ENCODE measurements at regions not wholly inside any gene's neighbourhood (a gene's known extent, or its start where the extent isn't known, plus 50 kb on each side); places are given as distances from the start of the nearest gene placed in this dataset.
"Not testable (repeated sequence)": the region's sequence is repeated elsewhere in the genome, so short reads cannot be mapped to it uniquely, and the experiment has no call there.

DNA sequence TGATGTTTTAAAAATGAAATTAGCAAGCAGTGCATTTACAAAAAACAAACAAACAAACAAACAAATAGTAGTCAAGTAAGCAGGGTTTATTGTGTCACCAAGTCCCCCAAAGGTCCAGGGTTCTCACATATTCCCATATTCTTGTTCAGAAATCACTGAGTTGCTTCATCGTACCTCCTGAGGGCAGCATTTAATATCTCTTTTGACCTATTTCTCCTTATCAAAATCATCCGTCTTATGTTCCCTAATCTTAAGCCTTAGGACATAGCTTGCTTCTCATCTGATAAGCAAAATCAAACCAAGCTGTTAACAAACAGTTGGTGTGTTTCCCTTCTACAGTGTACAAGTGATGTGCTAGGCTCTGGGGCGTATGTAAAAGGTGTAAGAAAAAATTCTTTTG lies 109.5 kb upstream of the MAN2A1 start:
- no peak for DNase-seq (ENCODE audit: low read depth)

DNA sequence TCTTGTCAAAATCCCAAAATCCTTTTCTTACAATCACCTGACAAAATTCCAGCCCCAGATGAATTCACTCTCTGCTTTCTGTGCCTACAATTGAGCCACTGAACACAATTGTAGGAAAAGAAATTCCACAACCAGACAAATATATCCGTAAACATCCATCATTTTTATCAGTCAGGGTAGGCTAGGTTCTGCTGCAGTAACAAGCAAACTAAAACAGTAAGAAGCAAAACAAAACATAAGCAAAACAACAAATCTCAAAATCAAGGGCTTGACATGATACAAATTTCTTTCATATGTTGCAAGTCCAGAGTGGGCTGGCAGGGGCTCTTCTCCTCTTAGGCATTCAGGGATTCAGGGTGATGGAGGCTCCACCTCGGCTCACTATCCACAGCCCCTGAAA lies 114.2 kb upstream of the MAN2A1 start:
- no peak for DNase-seq (ENCODE audit: low read depth)

GRCh38 chr5:109574985-109575384 lies 114.7 kb upstream of the MAN2A1 start:
- DNase-seq (ENCODE audit: low read depth), result no peak

- no peak for DNase-seq (ENCODE audit: low read depth)
Observed at GRCh38 chr5:109573766-109574165, 116.0 kb upstream of the MAN2A1 start.

- DNase-seq (ENCODE audit: low read depth), result no peak
Observed at GRCh38 chr5:109573256-109573655, 116.5 kb upstream of the MAN2A1 start.

DNA sequence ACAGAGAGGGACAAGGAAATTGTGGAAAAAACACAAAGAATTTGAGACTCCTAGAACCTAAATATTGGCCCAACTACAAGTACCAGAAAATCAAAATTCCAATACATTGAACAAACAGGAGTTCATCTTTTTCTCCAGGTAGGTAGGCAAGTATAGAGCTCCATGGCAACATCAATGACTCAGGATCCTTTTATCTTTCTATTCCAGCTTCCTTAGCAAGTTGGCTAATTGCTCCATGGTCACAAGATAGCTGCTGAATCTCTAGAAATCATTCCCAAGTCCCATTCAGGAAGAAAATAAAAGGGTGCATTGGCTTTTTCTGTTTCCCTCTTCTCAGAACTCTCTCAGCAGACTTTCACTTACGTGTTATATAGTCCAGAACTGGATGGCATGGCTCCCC lies 117.9 kb upstream of the MAN2A1 start:
- no peak for DNase-seq (ENCODE audit: low read depth)

GRCh38 chr5:109570362-109570874 lies 119.3 kb upstream of the MAN2A1 start:
- no peak for DNase-seq (ENCODE audit: low read depth)

DNA sequence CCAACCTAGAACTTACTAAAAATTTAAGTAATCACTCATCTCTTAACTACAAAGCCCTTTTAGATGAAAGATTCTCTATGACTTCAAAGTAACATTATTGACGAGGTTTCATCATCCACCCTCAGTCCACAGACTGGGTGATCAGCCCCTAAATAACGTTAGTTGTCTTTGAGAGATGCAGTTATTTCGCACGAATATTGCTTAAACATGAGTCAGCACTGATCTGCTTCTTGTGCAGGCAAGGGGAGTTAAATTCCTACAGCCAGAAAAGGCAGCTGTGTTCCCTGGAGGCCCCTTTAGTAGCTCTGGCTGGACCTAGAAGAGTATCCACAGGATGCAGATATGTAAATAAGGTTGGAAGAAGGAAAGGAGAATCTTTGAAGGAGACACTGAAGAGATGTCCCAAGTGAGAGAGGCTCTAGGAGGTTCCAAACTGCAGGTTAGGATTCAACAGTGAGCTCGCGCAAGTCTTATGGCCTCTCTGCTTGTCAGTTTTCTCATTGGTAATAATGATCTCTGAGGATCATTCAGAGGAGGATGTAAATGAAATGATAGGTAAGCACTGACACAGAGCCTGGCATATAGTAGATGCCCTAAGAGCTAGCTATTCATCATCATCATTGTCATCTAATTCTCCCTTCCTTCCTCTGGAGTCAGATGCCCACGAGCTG lies 122.2 kb upstream of the MAN2A1 start:
- DNase-seq (ENCODE audit: low read depth), result peak; percentile 29

- DNase-seq (ENCODE audit: low read depth), result no peak
Observed at GRCh38 chr5:109566361-109566760, 123.4 kb upstream of the MAN2A1 start.

DNA sequence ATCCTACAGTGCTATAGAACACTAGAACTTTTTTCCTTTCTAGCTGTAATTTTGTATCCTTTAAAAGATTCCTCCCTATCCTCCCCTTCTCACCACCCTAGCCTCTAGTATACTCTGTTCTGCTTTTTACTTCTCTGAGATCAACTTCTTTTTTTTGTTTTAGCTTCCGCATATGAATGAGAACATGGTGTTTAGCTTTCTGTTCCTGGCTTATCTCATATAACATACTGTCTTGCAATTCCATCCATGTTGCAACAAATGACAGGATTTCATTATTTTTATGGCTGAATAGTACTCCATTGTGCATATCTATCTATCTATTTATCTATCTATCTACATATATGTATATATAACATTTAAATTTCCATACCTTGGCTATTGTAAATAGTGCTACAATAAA lies 126.0 kb upstream of the MAN2A1 start:
- no peak for DNase-seq (ENCODE audit: low read depth)

DNA sequence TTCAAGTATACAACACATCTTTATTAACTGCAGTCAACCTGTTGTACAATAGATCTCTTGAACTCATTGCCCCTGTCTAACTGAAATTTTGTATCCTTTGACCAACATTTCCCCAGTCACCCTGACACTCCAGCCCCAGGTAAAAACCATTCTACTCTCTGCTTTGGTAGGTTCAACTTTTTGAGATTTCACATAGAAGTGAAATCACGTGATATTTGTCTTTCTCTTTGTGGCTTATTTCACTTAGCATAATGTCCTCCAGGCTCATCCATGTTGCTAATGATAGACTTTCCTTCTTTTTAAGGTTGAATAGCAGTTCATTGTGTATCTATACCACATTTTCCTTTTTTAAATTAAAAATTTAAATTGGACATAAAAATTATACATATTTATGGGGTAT lies 126.5 kb upstream of the MAN2A1 start:
- no peak for DNase-seq (ENCODE audit: low read depth)

DNA sequence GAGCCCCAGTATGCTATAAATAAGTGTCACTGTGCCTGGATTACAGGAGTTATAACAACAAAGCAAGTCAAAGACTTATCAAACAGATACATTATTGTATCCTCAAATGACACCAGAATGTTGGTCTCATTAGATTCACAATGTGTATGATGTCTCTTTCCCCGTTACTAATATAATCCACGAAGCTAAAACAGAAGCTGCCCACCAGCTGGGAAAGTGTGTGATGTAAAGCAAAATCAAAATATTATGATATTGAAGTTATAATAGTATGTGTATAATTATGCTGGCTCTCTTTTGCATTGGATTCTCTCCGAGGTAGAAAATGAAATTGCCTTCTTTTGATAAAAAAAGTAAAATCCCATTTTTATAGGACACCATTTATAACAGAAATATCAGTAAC lies 127.3 kb upstream of the MAN2A1 start:
- DNase-seq (ENCODE audit: low read depth), result no peak

GRCh38 chr5:109561447-109561846 lies 128.3 kb upstream of the MAN2A1 start:
- DNase-seq (ENCODE audit: low read depth), result no peak

DNA sequence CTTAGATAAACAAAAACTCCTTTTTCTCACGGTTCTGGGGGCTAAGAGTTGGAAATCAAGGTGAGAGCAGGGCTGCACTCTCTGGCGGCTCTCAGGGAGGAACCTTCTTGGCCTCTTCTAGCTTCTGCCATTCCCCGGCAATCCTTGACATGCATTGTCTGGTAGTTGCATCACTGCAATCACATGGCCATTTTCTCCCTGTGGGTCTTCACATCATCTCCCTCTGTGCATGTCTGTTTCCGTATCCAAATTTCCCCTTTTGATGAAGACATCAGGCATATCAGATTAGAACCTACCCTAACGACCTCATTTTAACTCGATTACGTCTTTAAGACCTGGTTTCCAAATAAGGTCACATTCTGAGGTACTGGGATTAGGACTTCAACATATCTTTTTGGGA lies 129.2 kb upstream of the MAN2A1 start:
- no peak for DNase-seq (ENCODE audit: low read depth)

- DNase-seq (ENCODE audit: low read depth), result no peak
Observed at GRCh38 chr5:109558952-109559351, 130.8 kb upstream of the MAN2A1 start.

- no peak for DNase-seq (ENCODE audit: low read depth)
Observed at GRCh38 chr5:109558364-109558763, 131.4 kb upstream of the MAN2A1 start.

DNA sequence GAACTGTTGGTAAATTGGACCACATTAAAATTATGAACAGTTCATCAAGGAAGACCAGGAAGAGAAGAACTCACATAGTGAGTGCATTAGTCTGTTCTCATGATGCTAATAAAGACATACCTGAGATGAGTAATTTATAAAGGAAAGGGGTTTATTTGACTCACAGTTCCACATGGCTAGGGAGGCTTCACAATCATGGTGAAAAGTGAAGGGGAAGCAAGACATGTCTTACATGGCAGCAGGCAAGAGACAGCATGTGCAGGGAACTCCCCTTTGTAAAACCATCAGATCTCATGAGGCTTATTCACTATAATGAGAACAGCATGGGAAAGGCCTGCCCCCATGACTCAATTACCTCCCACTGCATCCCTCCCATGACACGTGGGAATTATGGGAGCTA lies 135.9 kb upstream of the MAN2A1 start:
- DNase-seq (ENCODE audit: low read depth), result no peak

- DNase-seq (ENCODE audit: low read depth), result not testable (repeated sequence)
Observed at GRCh38 chr5:109551234-109551633, 138.5 kb upstream of the MAN2A1 start.

DNA sequence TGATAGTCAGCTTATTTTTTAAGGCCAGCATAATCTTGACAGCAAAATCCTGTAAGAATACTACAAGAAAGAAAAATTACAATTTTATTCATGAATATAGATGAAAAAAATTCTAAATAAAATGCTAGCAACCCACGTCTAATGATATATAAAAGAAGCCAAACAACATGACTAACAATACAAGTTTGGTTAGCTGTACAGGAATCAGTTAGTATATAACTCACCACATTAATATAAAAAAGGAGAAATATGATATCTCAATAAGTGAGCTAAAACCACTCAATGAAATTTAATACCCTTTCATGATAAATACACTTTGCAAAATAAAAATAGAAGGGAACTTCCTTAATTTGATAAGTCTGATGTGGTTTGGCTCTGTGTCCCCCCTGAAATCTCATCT lies 139.7 kb upstream of the MAN2A1 start:
- no peak for DNase-seq (ENCODE audit: low read depth)

DNA sequence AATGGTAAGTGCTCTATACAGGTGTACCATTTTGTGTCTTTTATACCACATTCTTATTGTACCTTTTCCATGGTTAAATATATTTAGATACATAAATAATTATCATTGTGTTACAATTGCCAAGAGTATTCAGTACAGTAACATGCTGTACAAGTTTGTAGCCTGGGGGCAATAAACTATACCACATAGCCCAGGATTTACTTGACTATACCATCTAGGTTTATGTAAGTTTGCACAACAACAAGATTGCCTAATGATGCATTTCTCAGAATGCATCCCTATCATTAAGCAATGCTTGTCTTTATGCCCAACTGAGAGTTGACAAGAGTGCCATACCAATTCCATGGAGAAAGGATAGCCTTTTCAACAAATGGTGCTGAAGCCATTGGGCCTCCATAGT lies 136.7 kb upstream of the PJA2 start:
- no peak for DNase-seq (ENCODE audit: low read depth)

- DNase-seq (ENCODE audit: low read depth), result not testable (repeated sequence)
Observed at GRCh38 chr5:109544873-109545272, 135.1 kb upstream of the PJA2 start.

DNA sequence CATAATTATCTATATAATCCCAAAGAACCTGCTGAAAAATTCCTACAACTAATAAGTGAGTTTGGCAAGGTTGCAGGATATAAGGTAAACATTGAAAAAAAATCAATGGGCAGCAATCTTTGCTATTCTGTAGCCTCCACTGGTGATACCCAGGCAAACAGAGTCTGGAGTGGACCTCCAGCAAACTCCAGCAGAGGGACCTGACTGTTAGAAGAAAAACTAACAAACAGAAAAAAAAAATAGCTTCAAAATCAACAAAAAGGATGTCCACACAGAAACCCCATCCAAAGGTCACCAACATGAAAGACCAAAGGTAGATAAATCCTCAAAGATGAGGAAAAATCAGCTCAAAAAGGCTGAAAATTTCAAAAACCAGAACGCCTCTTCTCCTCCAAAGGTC lies 128.9 kb upstream of the PJA2 start:
- DNase-seq (ENCODE audit: low read depth), result not testable (repeated sequence)

DNA sequence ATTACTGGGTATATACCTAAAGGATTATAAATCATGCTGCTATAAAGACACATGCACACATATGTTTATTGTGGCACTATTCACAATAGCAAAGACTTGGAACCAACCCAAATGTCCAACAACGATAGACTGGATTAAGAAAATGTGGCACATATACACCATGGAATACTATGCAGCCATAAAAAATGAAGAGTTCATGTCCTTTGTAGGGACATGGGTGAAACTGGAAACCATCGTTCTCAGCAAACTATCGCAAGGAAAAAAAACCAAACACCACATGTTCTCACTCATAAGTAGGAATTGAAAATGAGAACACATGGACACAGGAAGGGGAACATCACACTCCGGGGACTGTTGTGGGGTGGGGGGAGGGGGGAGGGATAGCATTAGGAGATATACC lies 125.3 kb upstream of the PJA2 start:
- DNase-seq (ENCODE audit: low read depth), result not testable (repeated sequence)
